Right forelimb (tissue), 1 donor: ENCODE measurements at regions not wholly inside any gene's neighbourhood (a gene's known extent, or its start where the extent isn't known, plus 50 kb on each side); places are given as distances from the start of the nearest gene placed in this dataset.
A peak's percentile ranks its signal among the peaks of the same experiment; 100 is the strongest.

ENCODE experiments used
- DNase-seq: peaks from one replicate; pipeline ENCODE4 v3.0.0-alpha.2; 2018

DNA sequence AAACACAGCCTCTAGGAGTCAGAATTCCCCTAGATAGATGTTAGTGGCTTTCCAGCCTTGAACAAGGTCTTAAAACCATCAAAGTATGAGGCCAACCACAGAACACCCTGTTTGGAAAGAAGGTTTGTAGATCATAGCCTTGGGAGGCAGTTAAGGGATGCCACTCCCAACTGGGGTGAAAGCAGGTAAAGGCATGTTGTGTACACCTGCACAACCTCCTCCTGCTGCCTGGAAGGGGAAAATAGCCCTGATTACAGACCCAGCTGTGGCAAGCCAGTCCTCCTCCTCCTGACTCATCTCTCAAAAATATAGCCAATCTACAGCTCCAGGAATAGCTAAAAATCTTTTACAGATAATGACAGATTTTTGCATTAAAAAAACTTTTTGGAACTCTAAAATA lies 108.1 kb downstream of the RBM43 start:
- DNase-seq, result no peak

DNA sequence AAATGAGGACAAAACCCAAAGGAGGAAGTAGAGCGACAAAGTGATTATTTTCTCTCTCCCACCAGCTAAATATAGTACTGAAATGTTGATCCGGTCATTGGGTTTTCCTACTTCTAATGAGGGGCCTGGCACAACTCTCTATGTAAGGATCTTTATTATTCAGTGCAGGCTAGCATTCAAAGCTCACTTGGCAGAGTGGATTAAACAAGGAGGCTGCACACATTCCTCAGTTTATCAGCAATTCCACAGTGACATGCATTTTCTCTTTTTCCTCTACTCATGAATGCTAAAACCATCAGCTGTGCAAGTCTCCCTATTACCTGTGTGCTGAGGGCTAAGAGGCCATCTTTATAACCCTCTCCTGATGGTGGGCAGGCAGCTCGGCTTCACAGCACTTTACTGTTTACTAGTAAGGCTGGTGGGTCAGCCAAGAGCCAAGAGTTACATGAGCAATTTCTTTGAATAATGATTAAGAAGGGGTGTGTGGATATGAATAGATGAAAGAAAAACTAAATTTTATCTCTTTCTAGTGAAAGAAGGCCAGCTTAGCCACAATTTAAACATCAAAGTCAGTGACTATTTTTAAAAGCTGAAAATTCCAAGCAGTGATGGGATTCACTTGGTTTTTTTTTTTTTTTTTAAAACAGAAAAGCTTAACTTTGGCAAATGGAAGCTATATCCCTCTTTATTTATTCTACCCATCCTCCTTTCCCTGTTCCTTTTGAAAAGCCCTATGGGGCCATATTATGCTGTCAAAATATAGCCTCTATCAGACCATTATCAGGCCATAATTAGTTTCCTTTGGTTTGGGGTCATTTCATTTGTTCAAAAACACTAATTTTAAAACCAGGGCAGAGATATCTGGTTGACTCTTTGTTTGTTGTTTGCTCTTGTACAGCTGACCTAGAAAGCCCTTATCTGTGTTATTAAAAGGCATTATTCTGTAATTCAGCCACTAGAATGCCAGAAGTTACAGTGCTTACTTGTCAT lies 111.0 kb downstream of the RBM43 start:
- no peak for DNase-seq

DNA sequence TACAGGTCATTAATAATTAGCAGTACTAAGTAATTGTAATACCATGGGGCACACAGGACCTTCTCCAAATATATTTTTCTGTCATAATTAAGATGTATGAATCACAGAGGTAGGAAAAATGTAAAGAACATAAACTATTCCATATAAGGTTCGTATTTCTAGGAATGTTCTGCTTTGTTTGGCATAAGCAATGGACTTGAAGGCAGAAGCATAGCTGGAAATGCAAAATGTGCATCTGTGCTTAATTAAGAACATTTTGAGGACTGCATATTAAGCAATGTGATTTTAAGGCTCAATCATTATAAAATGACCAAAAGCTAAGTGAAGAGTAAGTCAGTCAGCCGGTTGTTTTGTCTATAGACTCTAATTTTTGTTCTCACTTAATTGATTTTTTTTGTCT lies 123.2 kb downstream of the RBM43 start:
- no peak for DNase-seq

DNA sequence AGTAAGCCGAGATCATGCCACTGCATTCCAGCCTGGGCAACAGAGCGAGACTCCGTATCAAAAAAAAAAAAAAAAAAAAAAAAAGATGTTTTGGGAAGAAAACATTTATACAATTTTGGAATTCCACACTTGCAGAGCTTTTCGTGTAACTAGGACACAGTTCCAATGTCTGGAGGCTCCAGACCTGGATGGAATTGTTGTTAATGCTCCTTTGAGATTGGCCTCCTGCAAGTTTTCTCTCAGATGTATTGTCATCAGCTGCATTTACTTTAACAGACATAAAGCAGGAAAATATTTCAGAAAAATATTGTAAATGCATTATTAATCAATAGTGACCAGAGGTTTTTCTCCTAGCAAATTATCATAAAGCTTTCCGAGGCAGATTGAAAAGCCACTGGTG lies 124.1 kb downstream of the RBM43 start:
- no peak for DNase-seq

GRCh38 chr2:151120011-151120410 lies 141.7 kb downstream of the RBM43 start:
- DNase-seq, result no peak

GRCh38 chr2:151119374-151119773 lies 142.3 kb downstream of the RBM43 start:
- no peak for DNase-seq

DNA sequence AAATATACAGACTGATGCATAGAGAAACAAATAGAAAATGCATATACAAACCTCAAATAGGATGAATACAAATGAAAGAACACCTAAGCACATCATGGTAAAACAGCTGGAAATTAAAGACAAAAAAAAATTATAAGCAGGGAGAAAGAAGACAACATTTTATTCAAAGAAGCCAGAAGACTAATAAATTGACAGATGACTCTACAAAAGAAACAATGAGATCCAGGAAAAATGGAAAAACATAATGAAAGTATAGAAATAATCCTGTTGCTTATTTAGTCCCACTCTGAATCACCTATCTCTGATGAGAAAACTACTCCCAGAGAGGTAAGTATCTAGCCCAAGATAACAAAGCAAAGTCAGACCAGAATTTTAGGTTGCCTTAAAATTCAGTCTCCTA lies 143.4 kb downstream of the RBM43 start:
- no peak for DNase-seq

- no peak for DNase-seq
Measured at GRCh38 chr2:151114874-151115273, 146.8 kb downstream of the RBM43 start.

GRCh38 chr2:151113318-151113717 lies 148.3 kb downstream of the RBM43 start:
- DNase-seq, result no peak

DNA sequence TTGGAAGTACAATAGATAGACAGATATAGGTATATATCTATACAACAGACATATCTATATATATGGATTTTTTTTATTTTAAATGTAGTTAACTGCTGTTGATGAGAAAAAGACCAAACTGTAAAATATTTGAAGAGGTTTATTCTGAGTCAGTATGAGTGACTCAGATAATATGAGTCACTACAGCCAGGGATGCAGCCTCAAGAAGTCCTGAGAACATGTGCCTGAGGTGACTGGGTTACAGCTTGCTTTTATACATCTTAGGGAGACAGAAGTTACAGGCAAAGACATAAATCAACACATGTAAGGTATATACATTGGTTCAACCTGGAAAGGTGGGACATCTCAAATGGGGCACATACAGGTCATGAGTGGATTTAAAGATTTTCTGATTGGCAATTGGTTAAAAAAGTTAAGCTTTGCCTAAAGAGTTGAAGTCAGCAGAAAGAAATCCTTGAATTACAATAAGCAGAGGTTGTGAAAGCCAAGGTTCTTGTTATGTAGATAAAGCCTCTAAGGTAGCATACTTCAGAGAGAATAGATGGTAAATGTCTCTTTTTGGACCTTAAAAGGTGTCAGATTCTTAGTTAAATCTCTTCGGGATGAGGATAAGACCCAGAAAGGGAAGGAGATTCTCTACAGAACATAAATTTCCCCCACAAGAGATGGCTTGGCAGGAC lies 149.9 kb downstream of the RBM43 start:
- DNase-seq, result no peak

- DNase-seq, result no peak
Measured at GRCh38 chr2:151106805-151107506, 154.7 kb downstream of the RBM43 start.

DNA sequence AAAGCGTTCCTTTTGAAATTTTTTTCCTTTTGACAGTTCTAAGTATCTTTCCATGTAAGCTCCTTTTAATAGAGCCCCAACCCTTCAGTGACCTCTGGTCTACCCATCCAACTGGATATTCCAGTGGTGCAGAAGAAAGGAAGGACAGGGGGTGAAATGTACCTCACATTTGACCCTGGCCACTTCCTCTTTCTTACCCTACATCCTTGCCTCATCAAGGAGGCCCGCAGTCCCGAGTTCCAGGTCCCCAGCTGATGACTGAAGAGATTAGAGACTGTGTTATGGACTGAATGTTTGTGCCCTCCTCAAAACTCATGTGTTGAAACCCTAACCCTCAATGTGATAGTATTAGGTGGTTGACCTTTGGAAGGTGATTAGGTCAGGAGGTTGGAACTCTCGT lies 158.1 kb downstream of the RBM43 start:
- DNase-seq, result no peak

DNA sequence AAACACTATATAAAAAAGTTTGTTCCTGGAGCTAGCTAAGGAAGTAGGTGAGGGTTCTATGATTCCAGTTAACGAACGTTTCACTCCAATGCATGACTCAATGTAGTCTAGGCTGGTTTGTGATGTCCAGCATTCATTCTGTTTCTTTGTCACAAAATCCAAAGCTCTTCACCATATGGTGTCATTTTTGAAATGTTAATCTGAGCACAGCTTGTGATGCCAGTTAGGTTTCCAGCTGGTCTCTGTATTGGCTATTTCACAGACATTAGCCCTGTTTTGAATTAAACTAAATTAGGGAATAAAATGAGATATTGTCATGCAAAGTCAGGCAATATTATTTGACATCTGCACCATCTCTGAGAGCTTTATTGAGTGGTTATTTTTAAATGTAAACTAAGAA lies 159.4 kb downstream of the RBM43 start:
- no peak for DNase-seq

GRCh38 chr2:151098841-151099240 lies 162.8 kb downstream of the RBM43 start:
- DNase-seq, result no peak

DNA sequence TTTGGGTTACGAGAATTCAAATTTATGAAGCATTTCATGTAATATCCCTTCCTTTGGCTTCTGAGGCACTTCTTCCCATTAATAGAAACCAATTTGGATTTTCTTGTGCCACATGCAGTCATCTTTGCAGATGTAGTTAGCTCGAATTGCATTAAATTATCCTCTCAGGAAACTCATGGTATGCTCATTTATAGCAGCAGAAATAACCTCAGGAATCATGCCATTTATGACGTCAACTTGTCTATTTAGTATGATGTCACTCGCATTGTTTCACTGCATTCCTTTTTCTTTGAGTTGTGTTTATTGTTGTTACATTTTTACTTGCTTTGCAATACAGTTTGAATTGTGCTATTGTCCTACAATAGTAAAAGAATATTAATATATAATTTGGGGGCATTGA lies 163.8 kb downstream of the RBM43 start:
- no peak for DNase-seq

DNA sequence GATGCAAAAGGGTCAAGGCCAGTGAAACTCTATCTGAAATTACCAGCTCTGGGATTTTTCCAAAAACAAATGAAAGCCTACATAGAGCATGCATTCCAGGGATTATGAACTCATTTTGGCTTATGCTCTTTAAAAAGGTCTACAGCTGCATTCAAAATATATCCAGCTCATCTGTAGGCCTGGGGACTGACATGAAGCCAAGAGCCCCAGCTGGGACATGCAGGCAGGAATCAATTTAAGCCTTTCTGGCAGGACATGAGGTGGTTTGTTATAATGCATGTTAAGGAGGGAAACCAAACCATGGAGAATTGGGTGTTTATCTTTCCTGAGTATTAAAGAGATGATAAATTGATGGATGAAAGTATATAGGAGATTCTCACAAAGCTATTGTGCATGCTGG lies 164.5 kb downstream of the RBM43 start:
- DNase-seq, result peak; percentile 82

GRCh38 chr2:151096235-151096634 lies 165.4 kb downstream of the RBM43 start:
- no peak for DNase-seq

DNA sequence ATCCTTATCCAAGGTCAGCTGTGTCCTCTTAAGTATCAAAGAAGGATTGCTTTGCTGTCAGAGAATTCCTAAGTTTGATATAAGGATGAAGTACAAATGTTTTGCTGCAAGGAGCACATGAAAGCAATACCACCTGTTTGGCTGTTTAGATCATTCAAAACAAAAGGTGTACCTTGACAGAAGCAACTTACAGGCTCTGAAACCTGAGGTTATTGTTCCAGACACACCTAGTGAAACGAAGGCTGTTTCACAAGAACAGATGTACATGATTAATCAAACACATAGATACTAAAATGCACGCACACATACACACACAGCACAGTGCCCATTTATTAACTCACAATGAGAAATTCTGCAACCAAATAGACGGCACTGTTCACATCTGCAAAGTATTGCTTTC lies 166.2 kb downstream of the RBM43 start:
- no peak for DNase-seq

GRCh38 chr2:151091583-151091982 lies 170.1 kb downstream of the RBM43 start:
- DNase-seq, result no peak

GRCh38 chr2:151087377-151087776 lies 174.3 kb downstream of the RBM43 start:
- DNase-seq, result no peak

DNA sequence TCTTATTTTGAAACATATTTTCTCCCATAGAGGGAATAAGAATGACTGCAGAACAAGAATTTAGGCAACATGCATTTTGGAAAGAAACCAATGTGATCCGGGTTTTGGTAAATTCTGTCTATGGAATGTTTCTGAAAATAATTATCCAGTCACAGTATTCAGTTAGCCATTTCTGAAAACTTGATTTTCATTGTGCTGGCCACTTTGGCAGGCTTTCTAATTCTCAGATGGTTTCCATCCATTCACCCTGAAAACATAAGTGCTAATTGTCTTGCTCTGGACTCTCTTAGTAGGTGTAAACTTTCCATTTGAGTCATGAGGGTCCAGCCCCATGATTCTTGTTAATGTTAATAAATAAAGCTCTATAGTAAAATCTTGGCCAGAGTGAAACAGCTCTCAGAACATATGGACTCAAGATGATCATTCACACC lies 176.5 kb downstream of the RBM43 start:
- DNase-seq, result no peak

DNA sequence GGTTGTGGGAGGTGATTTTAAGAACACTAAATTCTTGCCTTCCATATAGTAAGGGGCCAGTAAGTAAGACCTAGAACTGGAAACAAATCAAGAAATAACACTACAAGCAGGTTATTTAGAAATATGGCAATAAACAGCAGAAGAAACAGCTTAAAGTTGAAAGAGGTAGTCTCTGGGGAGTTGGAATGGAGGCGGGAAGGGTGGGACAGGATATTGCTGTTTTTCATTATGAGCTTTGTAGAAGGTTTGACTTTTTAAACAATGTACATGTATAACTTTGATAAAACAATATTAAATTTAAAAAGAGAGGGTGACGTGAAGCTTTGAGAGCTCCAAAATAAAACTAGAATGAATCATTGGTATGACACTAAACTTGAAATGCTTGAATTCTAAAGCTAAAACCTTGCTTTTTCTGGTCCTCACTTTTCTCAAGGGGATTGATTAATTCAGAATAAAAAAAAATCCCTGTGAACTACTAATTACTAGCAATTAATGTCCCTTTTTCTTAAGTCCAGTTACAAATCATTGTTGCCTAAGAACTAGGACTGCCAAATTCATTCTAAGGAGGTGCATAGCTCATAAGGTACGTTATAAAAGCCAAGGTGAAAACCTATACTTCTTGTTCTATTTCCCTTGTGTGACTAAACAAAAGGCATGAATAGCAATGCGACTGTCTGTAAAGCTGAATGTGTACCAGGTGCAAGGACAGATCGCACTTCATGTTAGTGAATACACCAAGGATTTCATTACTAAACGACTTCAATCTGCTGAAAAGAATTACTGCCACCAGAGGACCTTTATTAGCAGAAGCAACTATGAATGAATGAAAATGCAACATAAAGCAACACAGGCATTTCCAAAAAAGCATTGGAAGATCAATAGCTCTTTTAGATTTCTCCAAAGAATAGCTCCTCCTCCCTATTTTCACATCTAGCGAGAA lies 177.5 kb downstream of the RBM43 start:
- DNase-seq, result no peak
